IMR-90 (cell line): ENCODE measurements at regions not wholly inside any gene's neighbourhood (a gene's known extent, or its start where the extent isn't known, plus 50 kb on each side); places are given as distances from the start of the nearest gene placed in this dataset.
A peak's percentile ranks its signal among the peaks of the same experiment; 100 is the strongest.

Source experiments
- ATAC-seq: fragments of 200-7000 bp; cut with Tn5 transposase; 2 replicates; pipeline ENCODE4 v1.9.1; 2020; ENCODE audit warnings: low read depth, mild to moderate bottlenecking, moderate library complexity
- BruUV-seq: library from RNA; stranded (reverse); fragments of 400-500 nt; replicated peaks from 2 replicates; lab custom pipeline; 2021; lab: Mats Ljungman, UMichigan
- CTCF ChIA-PET: fragments of 300-600 bp; formaldehyde crosslinking; extraction: SDS; loops from one replicate; lab custom pipeline; 2021; ENCODE audit warnings: antibody characterized with exemption; lab: Yijun Ruan, JAX
- POLR2A ChIA-PET: fragments of 300-600 bp; sonication (Branson Sonifier 250); formaldehyde crosslinking; loops from one replicate; lab custom pipeline; 2022; ENCODE audit warnings: antibody characterized with exemption; ENCODE audit not compliant: unreplicated experiment; lab: Charles Lee
- DNase-seq: peaks from one replicate; pipeline ENCODE4 v3.0.0; 2013
- H2AFZ ChIP-seq: replicated peaks from 2 replicates; pipeline ENCODE3; 2013; ENCODE audit warnings: low read length, mild to moderate bottlenecking; ENCODE audit not compliant: poor library complexity
- H2AK5ac ChIP-seq: 2 replicates; pipeline ENCODE4 v1.6.1; 2013; ENCODE audit warnings: low read depth, low read length, inconsistent platforms
- H2AK9ac ChIP-seq: replicated peaks from 2 replicates; pipeline ENCODE3; 2013; ENCODE audit warnings: mild to moderate bottlenecking, low read depth, low read length, moderate library complexity; ENCODE audit not compliant: poor library complexity
- H2BK120ac ChIP-seq: 2 replicates; pipeline ENCODE4 v1.6.1; 2013; ENCODE audit warnings: low read depth, low read length, inconsistent platforms
- H2BK15ac ChIP-seq: 3 replicates; pipeline ENCODE4 v1.6.1; 2013; ENCODE audit warnings: low read depth, low read length, inconsistent platforms
- H2BK20ac ChIP-seq: 2 replicates; pipeline ENCODE4 v1.6.1; 2013; ENCODE audit warnings: low read depth, mild to moderate bottlenecking, inconsistent platforms, low read length, moderate library complexity
- H2BK5ac ChIP-seq: 2 replicates; pipeline ENCODE4 v1.6.1; 2013; ENCODE audit warnings: mild to moderate bottlenecking, low read depth, low read length, inconsistent platforms; ENCODE audit not compliant: poor library complexity, severe bottlenecking
- H3K14ac ChIP-seq: replicated peaks from 2 replicates; pipeline ENCODE4 v1.6.1; 2013; ENCODE audit warnings: low read depth, low read length, inconsistent platforms
- H3K18ac ChIP-seq: 2 replicates; pipeline ENCODE4 v1.6.1; 2013; ENCODE audit warnings: low read depth, low read length, control low read depth
- H3K23ac ChIP-seq: 2 replicates; pipeline ENCODE4 v1.6.1; 2013; ENCODE audit warnings: low read depth, low read length, inconsistent platforms
- H3K27ac ChIP-seq: 2 replicates; pipeline ENCODE4 v1.5.1; 2013; ENCODE audit warnings: mild to moderate bottlenecking, control low read depth, low read length; ENCODE audit not compliant: insufficient read depth
- H3K27me3 ChIP-seq: 2 replicates; pipeline ENCODE4 v1.6.1; 2013; ENCODE audit warnings: low read length; ENCODE audit not compliant: control insufficient read depth, insufficient read depth
- H3K36me3 ChIP-seq: 2 replicates; pipeline ENCODE4 v1.6.1; 2013; ENCODE audit warnings: low read length, mixed read lengths; ENCODE audit not compliant: control insufficient read depth, insufficient read depth
- H3K4ac ChIP-seq: 2 replicates; pipeline ENCODE4 v1.6.1; 2013; ENCODE audit warnings: low read depth, low read length, inconsistent platforms
- H3K4me1 ChIP-seq: 2 replicates; pipeline ENCODE4 v1.6.1; 2013; ENCODE audit warnings: low read length, mixed read lengths; ENCODE audit not compliant: control insufficient read depth, insufficient read depth
- H3K4me2 ChIP-seq: 2 replicates; pipeline ENCODE4 v1.6.1; 2013; ENCODE audit warnings: low read depth, mild to moderate bottlenecking, control low read depth, low read length, moderate library complexity
- H3K4me3 ChIP-seq: 2 replicates; pipeline ENCODE4 v1.5.1; 2013; ENCODE audit warnings: low read depth, mild to moderate bottlenecking, control low read depth, low read length, moderate library complexity; ENCODE audit not compliant: insufficient read depth
- H3K56ac ChIP-seq: 2 replicates; pipeline ENCODE4 v1.6.1; 2013; ENCODE audit warnings: low read length, inconsistent platforms; ENCODE audit not compliant: insufficient read depth; ENCODE audit errors: extremely low read depth
- H3K79me1 ChIP-seq, 2 experiments: 2 replicates each; pipeline ENCODE4 v1.6.1; 2013; ENCODE audit warnings: low read length in 2 of 2, inconsistent platforms in 1 of 2, low read depth in 1 of 2
- H3K9ac ChIP-seq: 2 replicates; pipeline ENCODE4 v1.6.1; 2013; ENCODE audit warnings: low read depth, low read length, control low read depth
- H3K9me1 ChIP-seq: 2 replicates; pipeline ENCODE4 v1.6.1; 2013; ENCODE audit warnings: low read length, inconsistent platforms; ENCODE audit not compliant: insufficient read depth
- H3K9me3 ChIP-seq: 2 replicates; pipeline ENCODE4 v1.6.1; 2013; ENCODE audit warnings: low read length; ENCODE audit not compliant: control insufficient read depth, insufficient read depth
- H4K20me1 ChIP-seq: 2 replicates; pipeline ENCODE4 v1.6.1; 2013; ENCODE audit warnings: low read length, inconsistent platforms; ENCODE audit not compliant: insufficient read depth
- H4K5ac ChIP-seq: 2 replicates; pipeline ENCODE4 v1.6.1; 2013; ENCODE audit warnings: mild to moderate bottlenecking, low read depth, low read length, control low read depth
- H4K8ac ChIP-seq, 2 experiments: 2 replicates each; pipeline ENCODE4 v1.6.1; 2013; ENCODE audit warnings: low read depth in 2 of 2, low read length in 2 of 2, control low read depth in 1 of 2, inconsistent platforms in 1 of 2
- H4K91ac ChIP-seq: 2 replicates; pipeline ENCODE4 v1.6.1; 2013; ENCODE audit warnings: low read depth, low read length, inconsistent platforms; ENCODE audit not compliant: insufficient read depth
- CHD1 ChIP-seq: IDR thresholded peaks from 2 replicates; pipeline ENCODE4 v1.6.1; 2012; ENCODE audit warnings: low read depth, low read length, improper control_type of control experiment
- FOS ChIP-seq: fragments of 150-350 bp; IDR thresholded peaks from 2 replicates; pipeline ENCODE4 v1.6.1; 2016; ENCODE audit warnings: low read depth, low read length
- MAFK ChIP-seq: IDR thresholded peaks from 2 replicates; pipeline ENCODE4 v1.6.1; 2012; ENCODE audit warnings: low read depth, low read length, improper control_type of control experiment
- NFE2L2 ChIP-seq: fragments of 150-350 bp; IDR thresholded peaks from 2 replicates; pipeline ENCODE4 v1.6.1; 2016; ENCODE audit warnings: low read depth, mild to moderate bottlenecking, low read length
- RAD21 ChIP-seq: IDR thresholded peaks from 2 replicates; pipeline ENCODE4 v1.6.1; 2012; ENCODE audit warnings: low read length, improper control_type of control experiment
- SMC3 ChIP-seq: fragments of 150-350 bp; IDR thresholded peaks from 2 replicates; pipeline ENCODE4 v1.6.1; 2016; ENCODE audit warnings: low read depth, mild to moderate bottlenecking, antibody characterized with exemption, low read length, moderate library complexity
- WGBS, 2 experiments: methylation state at CpG; one replicate each; pipeline versions ENCODE4 v1.1.5 to v1.1.7; 2013; ENCODE audit warnings: missing lambda C conversion rate in 2 of 2; ENCODE audit not compliant: insufficient read length in 1 of 2; ENCODE audit errors: extremely low coverage in 2 of 2; 5-methylcytosine and 5-hydroxymethylcytosine counted together
- dilution Hi-C: fragments of 300-500 bp; cut with HindIII; formaldehyde crosslinking; loops from one replicate; pipeline ENCODE4 v1.14.3; 2018; ENCODE audit warnings: low sequenced_read_pairs; ENCODE audit not compliant: unreplicated experiment
- in situ Hi-C: fragments of 300-500 bp; cut with MboI; formaldehyde crosslinking; loops from 3 replicates; pipeline ENCODE4 v1.14.3; 2019; ENCODE audit warnings: low sequenced_read_pairs, inconsistent platforms, mixed read lengths
- intact Hi-C: fragments of 100-400 bp; cut with micrococcal nuclease; formaldehyde crosslinking; loops from 2 replicates; pipeline ENCODE4 v1.10.0; 2022
- TF ChIP-seq, protein P1 (sequence below): fragments of 150-350 bp; IDR thresholded peaks from 2 replicates; pipeline ENCODE4 v1.6.1; 2017; ENCODE audit warnings: mild to moderate bottlenecking, antibody characterized with exemption, low read length, low read depth

DNA sequence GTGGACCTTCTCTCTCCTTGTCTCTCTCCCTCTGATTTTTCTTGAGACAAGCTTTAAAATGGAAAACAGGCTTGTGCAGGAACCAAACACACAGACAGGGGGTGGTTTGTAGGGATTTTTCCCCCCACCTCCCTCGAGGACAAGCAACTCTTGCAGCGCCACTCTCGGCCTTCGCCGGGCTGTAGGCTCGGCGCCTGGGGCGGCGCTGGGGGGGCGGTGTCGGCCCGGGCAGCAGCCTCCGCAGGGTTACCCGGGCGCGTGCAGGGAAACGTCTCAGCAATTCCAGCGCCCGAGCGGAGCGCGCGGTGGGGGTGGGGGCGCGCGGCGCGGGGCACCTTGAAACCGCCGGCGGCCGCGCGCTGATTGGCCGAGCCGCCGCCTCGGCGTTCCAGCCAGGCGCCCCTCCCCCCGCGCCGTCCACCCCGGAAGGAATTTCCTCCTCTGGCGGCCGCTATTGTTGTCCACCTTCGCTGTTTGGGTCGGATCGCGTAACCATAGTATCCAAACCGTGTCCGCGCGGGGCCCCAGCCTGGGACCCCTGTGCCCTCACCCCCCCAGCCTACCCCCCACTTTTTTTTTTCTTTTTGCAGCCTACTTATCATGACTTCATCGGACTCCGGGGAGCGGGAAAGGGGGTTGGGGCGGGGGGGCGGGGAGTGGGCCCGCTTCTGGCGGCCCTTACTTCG, 59.8 kb upstream of the ACOT11 start (continued):
- TF ChIP-seq, protein P1, sequence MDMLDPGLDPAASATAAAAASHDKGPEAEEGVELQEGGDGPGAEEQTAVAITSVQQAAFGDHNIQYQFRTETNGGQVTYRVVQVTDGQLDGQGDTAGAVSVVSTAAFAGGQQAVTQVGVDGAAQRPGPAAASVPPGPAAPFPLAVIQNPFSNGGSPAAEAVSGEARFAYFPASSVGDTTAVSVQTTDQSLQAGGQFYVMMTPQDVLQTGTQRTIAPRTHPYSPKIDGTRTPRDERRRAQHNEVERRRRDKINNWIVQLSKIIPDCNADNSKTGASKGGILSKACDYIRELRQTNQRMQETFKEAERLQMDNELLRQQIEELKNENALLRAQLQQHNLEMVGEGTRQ: no peak; the same call in 1 of the 2 replicates

DNA sequence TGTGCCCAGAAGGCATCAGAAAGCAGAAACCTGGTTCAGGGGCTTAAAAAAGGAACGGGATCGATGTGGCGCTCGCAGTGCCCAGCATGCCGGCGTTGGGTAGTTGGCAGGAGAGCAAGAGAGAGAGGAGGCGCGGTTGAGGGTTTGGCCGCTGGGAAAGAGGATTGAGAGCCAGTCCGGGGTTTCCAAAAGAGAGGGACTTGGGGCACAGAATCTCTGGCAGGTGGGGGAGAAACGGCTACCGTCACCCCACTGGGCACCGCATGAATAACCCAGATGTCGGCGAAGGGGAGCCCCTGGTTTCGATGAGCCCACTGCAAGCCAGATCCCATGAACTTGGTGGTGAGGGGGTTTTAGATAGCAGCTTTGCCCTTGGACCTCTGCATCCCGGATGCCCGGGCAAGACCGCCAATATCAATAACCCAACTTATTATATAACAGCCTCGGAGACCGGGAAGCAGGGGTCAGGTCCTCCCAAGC, 60.4 kb upstream of the ACOT11 start:
- Histone ChIP-seq H3K27me3 (no peaks in the 10 kb centered on the region; the same call in 1 of the 2 replicates), H2BK120ac (peak overlapping the region; percentile 80), H3K9ac (peak overlapping the region; percentile 73), H3K4ac (peak overlapping the region; percentile 78), H3K9me1 (no peaks in the 10 kb centered on the region), H3K14ac (peak overlapping the region; percentile 85), H3K79me1 (no peaks in the 10 kb centered on the region), H2BK5ac (peak overlapping the region; percentile 6), H3K27ac (peak overlapping the region; percentile 65), H4K91ac (peak overlapping the region; percentile 69), H3K56ac (peak overlapping the region; percentile 61; the same call in 1 of the 2 replicates), H2AFZ (peak overlapping the region; percentile 89), H2AK5ac (peak overlapping the region; percentile 24; the same call in 1 of the 2 replicates), H2BK15ac (peak overlapping the region; percentile 36; the same call in 1 of the 3 replicates), H4K8ac (peak overlapping the region; percentile 79 to 91), H2AK9ac (peak overlapping the region; percentile 18), H4K20me1 (no peaks in the 10 kb centered on the region), H3K18ac (peak overlapping the region; percentile 20), H3K4me1 (peaks cover 14% of the 10 kb centered on the region), H3K4me3 (peak overlapping the region; percentile 9; the same call in 1 of the 2 replicates), H3K4me2 (peak overlapping the region; percentile 49), H3K36me3 (no peaks in the 10 kb centered on the region), H3K9me3 (no peaks in the 10 kb centered on the region), H4K5ac (peak overlapping the region; percentile 20), H2BK20ac (peak overlapping the region; percentile 17; the same call in 1 of the 2 replicates), H3K23ac (peak overlapping the region; percentile 41; the same call in 1 of the 2 replicates)
- BruUV-seq: no TSS peak
- intact Hi-C loops (loop anchor here (1.0 to 5.0 kb wide), 8 partner anchors 80 to 627 kb away; partner anchors contain the start of genes CYB5RL and MRPL37), dilution Hi-C loops (no loop called here), in situ Hi-C loops (loop anchor here (5.0 to 25.0 kb wide), 3 partner anchors 80 to 625 kb away; partner anchors contain the start of gene SSBP3)
- no peak for ATAC-seq
- CTCF ChIA-PET: interaction anchor here (1.0 to 1.2 kb wide), 2 partner anchors 214 to 215 kb away, joined by 4 to 7 read pairs; no protein-coding TSS in a partner anchor
- POLR2A ChIA-PET: no interaction called here
- WGBS, 2 experiments: 19% methylated on average over 6 of the region's 21 CpGs; no CpG with 5 or more reads in 1 of the 2 experiments
- DNase-seq: no peak
- no peak for TF ChIP-seq RAD21
- TF ChIP-seq SMC3: no peak
- no peak for TF ChIP-seq NFE2L2
- no peak for TF ChIP-seq FOS
- no peak for TF ChIP-seq CHD1
- no peak for TF ChIP-seq MAFK
